ENCODE measurements at regions not wholly inside any gene's neighbourhood (a gene's known extent, or its start where the extent isn't known, plus 50 kb on each side); places are given as distances from the start of the nearest gene placed in this dataset.

DNA sequence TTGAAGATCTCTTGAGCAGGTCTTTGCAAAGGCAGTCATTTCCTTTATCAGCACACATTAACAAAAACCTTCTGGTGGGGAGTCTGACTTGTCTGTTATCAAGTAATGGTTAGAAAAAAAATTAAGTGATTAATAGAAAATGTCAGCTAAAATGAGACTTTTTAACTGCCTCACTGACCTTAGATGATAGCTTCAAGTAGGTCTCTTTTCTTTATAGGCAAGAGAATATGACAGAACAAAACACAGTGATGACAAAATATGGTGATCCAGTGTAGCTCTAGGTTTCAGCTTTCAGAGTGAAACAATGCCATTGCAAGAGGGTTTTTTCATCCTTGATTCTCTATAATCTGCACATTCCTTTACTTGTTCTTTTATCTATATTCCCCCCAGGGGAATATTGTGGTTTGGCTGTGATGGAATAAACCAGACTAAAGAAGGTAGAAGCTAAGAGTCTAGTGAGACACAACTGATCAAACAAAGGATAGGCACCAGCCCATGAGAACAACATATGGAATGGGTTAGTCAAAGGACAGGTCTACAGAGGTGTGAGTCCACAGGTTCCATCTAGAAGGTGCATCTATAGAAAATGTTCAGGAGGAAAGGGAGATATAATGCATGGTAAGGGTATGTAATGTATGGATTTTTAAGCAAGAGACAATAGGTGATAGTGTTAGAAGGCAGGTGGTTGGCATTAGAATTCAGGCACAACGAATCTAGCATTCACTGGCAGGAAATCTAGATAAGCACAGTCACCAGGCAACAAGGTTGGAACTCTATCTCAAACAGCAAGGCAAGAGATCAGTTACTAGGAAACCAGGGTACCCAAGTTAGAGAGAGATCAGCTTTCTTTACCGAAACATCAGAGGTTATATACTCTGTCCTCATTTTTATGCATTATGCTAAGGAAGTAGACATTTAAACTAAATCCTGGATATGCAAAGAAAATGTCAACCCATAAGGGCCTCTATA lies 228.9 kb upstream of the SMLR1 start:
- no peak for TF ChIP-seq EP300 (IDR thresholded peaks at IDR 0.05; ENCODE audit: borderline replicate concordance)
- TF ChIP-seq, protein P1, sequence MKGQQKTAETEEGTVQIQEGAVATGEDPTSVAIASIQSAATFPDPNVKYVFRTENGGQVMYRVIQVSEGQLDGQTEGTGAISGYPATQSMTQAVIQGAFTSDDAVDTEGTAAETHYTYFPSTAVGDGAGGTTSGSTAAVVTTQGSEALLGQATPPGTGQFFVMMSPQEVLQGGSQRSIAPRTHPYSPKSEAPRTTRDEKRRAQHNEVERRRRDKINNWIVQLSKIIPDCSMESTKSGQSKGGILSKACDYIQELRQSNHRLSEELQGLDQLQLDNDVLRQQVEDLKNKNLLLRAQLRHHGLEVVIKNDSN (IDR thresholded peaks at IDR 0.05) = no peak
- TF ChIP-seq, protein P2, sequence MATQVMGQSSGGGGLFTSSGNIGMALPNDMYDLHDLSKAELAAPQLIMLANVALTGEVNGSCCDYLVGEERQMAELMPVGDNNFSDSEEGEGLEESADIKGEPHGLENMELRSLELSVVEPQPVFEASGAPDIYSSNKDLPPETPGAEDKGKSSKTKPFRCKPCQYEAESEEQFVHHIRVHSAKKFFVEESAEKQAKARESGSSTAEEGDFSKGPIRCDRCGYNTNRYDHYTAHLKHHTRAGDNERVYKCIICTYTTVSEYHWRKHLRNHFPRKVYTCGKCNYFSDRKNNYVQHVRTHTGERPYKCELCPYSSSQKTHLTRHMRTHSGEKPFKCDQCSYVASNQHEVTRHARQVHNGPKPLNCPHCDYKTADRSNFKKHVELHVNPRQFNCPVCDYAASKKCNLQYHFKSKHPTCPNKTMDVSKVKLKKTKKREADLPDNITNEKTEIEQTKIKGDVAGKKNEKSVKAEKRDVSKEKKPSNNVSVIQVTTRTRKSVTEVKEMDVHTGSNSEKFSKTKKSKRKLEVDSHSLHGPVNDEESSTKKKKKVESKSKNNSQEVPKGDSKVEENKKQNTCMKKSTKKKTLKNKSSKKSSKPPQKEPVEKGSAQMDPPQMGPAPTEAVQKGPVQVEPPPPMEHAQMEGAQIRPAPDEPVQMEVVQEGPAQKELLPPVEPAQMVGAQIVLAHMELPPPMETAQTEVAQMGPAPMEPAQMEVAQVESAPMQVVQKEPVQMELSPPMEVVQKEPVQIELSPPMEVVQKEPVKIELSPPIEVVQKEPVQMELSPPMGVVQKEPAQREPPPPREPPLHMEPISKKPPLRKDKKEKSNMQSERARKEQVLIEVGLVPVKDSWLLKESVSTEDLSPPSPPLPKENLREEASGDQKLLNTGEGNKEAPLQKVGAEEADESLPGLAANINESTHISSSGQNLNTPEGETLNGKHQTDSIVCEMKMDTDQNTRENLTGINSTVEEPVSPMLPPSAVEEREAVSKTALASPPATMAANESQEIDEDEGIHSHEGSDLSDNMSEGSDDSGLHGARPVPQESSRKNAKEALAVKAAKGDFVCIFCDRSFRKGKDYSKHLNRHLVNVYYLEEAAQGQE (IDR thresholded peaks at IDR 0.05; ENCODE audit: low read depth) = no peak
- no peak for TF ChIP-seq ZBTB7A (IDR thresholded peaks at IDR 0.05; ENCODE audit: low read depth)
- TF ChIP-seq TAF1 (IDR thresholded peaks at IDR 0.05; ENCODE audit: low read depth) = no peak
- TF ChIP-seq RAD21 (IDR thresholded peaks at IDR 0.05; ENCODE audit: low read depth) = no peak
